GM18520 (cell line): ENCODE measurements at regions not wholly inside any gene's neighbourhood (a gene's known extent, or its start where the extent isn't known, plus 50 kb on each side); places are given as distances from the start of the nearest gene placed in this dataset.
"Not testable (repeated sequence)": the region's sequence is repeated elsewhere in the genome, so short reads cannot be mapped to it uniquely, and the experiment has no call there.

Experiments used
- ATAC-seq: cut with Tn5 transposase; IDR thresholded peaks from one replicate; pipeline ENCODE4 v1.9.1; 2021; ENCODE audit not compliant: unreplicated experiment

DNA sequence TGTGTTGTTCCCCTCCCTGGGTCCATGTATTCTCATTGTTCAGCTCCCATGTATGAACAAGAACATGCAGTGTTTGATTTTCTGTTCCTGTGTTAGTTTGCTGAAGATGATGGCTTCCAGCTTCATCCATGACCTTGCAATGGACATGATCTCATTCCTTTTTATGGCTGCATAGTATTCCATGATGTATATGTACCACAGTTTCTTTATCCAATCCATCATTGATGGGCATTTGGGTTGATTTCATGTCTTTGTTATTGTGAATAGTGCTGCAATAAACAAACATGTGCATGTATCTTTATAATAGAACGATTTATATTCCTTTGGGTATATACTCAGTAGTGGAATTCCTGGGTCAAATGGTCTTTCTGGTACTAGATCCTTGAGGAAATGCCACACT lies 65.1 kb upstream of the SLC13A1 start:
- not testable (repeated sequence) for ATAC-seq

DNA sequence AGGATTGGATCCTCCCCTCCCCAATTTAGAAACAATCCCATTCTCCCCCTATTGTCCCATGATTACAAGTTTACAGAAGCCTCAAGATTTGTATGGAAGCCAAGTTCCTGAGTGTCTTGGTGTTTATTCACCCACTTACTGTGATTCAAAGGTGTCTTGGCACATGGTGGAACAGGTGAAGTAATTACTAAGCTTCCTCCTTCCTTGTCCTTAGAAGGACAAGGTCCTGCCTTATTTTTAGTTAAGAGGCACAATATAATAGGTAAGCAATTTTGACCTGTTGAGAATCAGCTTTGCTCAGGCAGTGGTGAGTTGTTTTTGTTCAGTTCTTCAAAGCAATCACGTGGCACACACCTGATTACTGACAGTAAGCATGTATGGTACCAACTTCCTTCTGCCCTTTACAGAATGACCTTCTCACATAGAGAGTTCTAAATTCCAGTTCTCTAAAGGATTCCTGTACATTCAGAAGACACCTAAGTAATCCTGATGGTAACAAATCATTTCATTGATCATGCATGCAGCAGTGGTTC lies 60.7 kb upstream of the SLC13A1 start:
- ATAC-seq = no peak

DNA sequence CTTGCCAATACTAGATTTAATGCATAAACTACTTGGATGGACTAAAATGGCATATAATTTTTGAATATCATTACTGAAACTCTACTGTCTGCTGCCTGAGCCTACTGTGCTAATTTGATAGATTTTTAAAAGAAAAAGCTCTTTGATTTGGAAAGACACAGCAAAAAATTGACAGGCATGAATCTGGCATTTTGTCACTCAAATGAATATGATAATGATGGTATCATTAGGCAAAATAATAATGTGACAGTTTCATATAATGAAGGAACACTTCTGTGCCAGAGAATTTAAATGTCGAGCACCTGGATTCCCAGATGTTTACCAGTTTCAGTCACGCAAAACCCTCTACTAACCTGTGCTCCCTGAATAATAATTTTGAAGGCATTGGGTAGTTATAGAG lies 60.0 kb upstream of the SLC13A1 start:
- ATAC-seq = no peak
